Hepatocyte (in vitro differentiated cells): ENCODE measurements at regions not wholly inside any gene's neighbourhood (a gene's known extent, or its start where the extent isn't known, plus 50 kb on each side); places are given as distances from the start of the nearest gene placed in this dataset.
"Not testable (repeated sequence)": the region's sequence is repeated elsewhere in the genome, so short reads cannot be mapped to it uniquely, and the experiment has no call there.

Source experiments
- EZH2 ChIP-seq: fragments of 200-600 bp; sonication (generic); IDR thresholded peaks from 2 replicates; pipeline ENCODE4 v1.6.1; 2016; ENCODE audit warnings: antibody characterized with exemption, mild to moderate bottlenecking, borderline replicate concordance
- EZH2phosphoT487 ChIP-seq: fragments of 200-600 bp; sonication (generic); IDR thresholded peaks from one replicate; pipeline ENCODE4 v1.6.1; 2018; ENCODE audit warnings: antibody characterized with exemption, mild to moderate bottlenecking, low read depth, moderate library complexity; ENCODE audit not compliant: unreplicated experiment, severe bottlenecking
- TF ChIP-seq, protein P1 (sequence below): fragments of 200-600 bp; sonication (generic); IDR thresholded peaks from 2 replicates; pipeline ENCODE4 v1.5.1; 2016; ENCODE audit warnings: antibody characterized with exemption, mild to moderate bottlenecking; ENCODE audit not compliant: poor library complexity

DNA sequence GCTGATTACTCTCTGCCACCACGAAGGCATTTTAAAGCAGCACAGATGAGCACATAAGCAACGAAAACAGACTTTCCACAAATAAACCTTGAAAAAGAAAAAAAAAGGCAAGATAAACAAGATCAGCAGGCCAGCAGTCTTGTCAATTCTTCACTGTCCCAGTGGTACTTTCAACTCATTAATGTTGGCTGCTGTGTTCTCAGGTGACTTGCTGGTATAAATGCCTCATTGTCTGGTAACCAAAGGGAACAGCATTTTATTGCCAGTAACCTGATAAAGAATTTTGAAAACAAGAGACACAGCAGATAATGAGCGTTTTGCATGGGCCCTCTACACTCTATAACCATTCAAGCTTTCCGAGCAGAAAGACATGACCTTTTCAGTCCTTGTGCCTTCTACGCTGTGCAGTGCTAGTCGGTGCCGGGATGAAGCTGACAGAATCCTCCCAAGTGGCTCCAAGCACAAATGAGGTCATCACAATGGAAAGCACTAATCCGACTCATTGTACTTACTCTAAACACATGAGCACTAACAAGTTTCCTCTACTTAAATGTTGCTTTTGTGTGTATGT is 242.9 kb upstream of the FRG1 start:
- TF ChIP-seq, protein P1, sequence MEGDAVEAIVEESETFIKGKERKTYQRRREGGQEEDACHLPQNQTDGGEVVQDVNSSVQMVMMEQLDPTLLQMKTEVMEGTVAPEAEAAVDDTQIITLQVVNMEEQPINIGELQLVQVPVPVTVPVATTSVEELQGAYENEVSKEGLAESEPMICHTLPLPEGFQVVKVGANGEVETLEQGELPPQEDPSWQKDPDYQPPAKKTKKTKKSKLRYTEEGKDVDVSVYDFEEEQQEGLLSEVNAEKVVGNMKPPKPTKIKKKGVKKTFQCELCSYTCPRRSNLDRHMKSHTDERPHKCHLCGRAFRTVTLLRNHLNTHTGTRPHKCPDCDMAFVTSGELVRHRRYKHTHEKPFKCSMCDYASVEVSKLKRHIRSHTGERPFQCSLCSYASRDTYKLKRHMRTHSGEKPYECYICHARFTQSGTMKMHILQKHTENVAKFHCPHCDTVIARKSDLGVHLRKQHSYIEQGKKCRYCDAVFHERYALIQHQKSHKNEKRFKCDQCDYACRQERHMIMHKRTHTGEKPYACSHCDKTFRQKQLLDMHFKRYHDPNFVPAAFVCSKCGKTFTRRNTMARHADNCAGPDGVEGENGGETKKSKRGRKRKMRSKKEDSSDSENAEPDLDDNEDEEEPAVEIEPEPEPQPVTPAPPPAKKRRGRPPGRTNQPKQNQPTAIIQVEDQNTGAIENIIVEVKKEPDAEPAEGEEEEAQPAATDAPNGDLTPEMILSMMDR: not testable (repeated sequence)
- TF ChIP-seq EZH2phosphoT487, EZH2: not testable (repeated sequence)
